Caki2 (cell line): ENCODE measurements at regions not wholly inside any gene's neighbourhood (a gene's known extent, or its start where the extent isn't known, plus 50 kb on each side); places are given as distances from the start of the nearest gene placed in this dataset.
"Not testable (repeated sequence)": the region's sequence is repeated elsewhere in the genome, so short reads cannot be mapped to it uniquely, and the experiment has no call there.

Experiments used
- DNase-seq: peaks from one replicate; pipeline ENCODE4 v3.0.0-alpha.2; 2015; ENCODE audit warnings: low read depth
- in situ Hi-C: cut with HindIII; loops from 2 replicates; pipeline ENCODE4 v1.10.0; 2016; ENCODE audit warnings: low sequenced_read_pairs, low pct_unique_long_range_greater_than_20kb, mixed read lengths

- no peak for DNase-seq
- in situ Hi-C loops = no loop called here
Observed at GRCh38 chr10:36493516-36493880, 631.9 kb upstream of the ANKRD30A start.

- no peak for DNase-seq
- in situ Hi-C loops = no loop called here
Observed at GRCh38 chr10:36492590-36493515, 632.5 kb upstream of the ANKRD30A start.

GRCh38 chr10:36491926-36492325 lies 633.5 kb upstream of the ANKRD30A start:
- in situ Hi-C loops = no loop called here

GRCh38 chr10:36489611-36490228 lies 635.7 kb upstream of the ANKRD30A start:
- in situ Hi-C loops = no loop called here
- DNase-seq = no peak

More at GRCh38 chr10:36491926-36492325, 633.5 kb upstream of the ANKRD30A start:
- DNase-seq = no peak

- no peak for DNase-seq
- in situ Hi-C loops = no loop called here
Observed at GRCh38 chr10:36489181-36489580, 636.2 kb upstream of the ANKRD30A start.

GRCh38 chr10:36488579-36488978 lies 636.8 kb upstream of the ANKRD30A start:
- in situ Hi-C loops = no loop called here
- no peak for DNase-seq

GRCh38 chr10:36479073-36479472 lies 646.3 kb upstream of the ANKRD30A start:
- no peak for DNase-seq
- in situ Hi-C loops = no loop called here

- DNase-seq = no peak
- in situ Hi-C loops = no loop called here
Observed at GRCh38 chr10:36476399-36476798, 649.0 kb upstream of the ANKRD30A start.

- in situ Hi-C loops = no loop called here
- no peak for DNase-seq
Observed at GRCh38 chr10:36475746-36476145, 649.7 kb upstream of the ANKRD30A start.

- in situ Hi-C loops = no loop called here
- DNase-seq = no peak
Observed at GRCh38 chr10:36474456-36474855, 650.9 kb upstream of the ANKRD30A start.

- DNase-seq = no peak
- in situ Hi-C loops = no loop called here
Observed at GRCh38 chr10:36473122-36473521, 652.3 kb upstream of the ANKRD30A start.

GRCh38 chr10:36469585-36469984 lies 655.8 kb upstream of the ANKRD30A start:
- no peak for DNase-seq
- in situ Hi-C loops = no loop called here

- in situ Hi-C loops = no loop called here
- DNase-seq = no peak
Observed at GRCh38 chr10:36468620-36469019, 656.8 kb upstream of the ANKRD30A start.

- no peak for DNase-seq
- in situ Hi-C loops = no loop called here
Observed at GRCh38 chr10:36465604-36466379, 659.6 kb upstream of the ANKRD30A start.

- no peak for DNase-seq
Observed at GRCh38 chr10:36464291-36464690, 661.1 kb upstream of the ANKRD30A start.

GRCh38 chr10:36463390-36463789 lies 662.0 kb upstream of the ANKRD30A start:
- DNase-seq = no peak
- in situ Hi-C loops = no loop called here

More at GRCh38 chr10:36464291-36464690, 661.1 kb upstream of the ANKRD30A start:
- in situ Hi-C loops = no loop called here

- DNase-seq = no peak
- in situ Hi-C loops = no loop called here
Observed at GRCh38 chr10:36462194-36462593, 663.2 kb upstream of the ANKRD30A start.

- in situ Hi-C loops, DNase-seq: not testable (repeated sequence)
Observed at GRCh38 chr10:36458437-36458836, 667.0 kb upstream of the ANKRD30A start.

- no peak for DNase-seq
- in situ Hi-C loops = no loop called here
Observed at GRCh38 chr10:36457751-36458150, 667.6 kb upstream of the ANKRD30A start.
